Mammary epithelial cell (primary cell): ENCODE measurements at regions not wholly inside any gene's neighbourhood (a gene's known extent, or its start where the extent isn't known, plus 50 kb on each side); places are given as distances from the start of the nearest gene placed in this dataset.
"Not testable (repeated sequence)": the region's sequence is repeated elsewhere in the genome, so short reads cannot be mapped to it uniquely, and the experiment has no call there.

ENCODE experiments used
- CTCF ChIP-seq, 2 donors: IDR thresholded peaks in 1 of 2; conservative IDR thresholded peaks in 1 of 2; 2 replicates each; pipeline ENCODE4 v1.5.1; 2011 to 2012; ENCODE audit warnings: inconsistent platforms in 2 of 2, low read length in 2 of 2, mild to moderate bottlenecking in 2 of 2, control low read depth in 1 of 2, low read depth in 1 of 2; ENCODE audit not compliant: insufficient read depth in 1 of 2; ENCODE audit errors: extremely low read depth in 1 of 2
- EZH2 ChIP-seq: IDR thresholded peaks from 2 replicates; pipeline ENCODE4 v1.6.1; 2012; ENCODE audit warnings: low read length, inconsistent platforms, borderline replicate concordance

GRCh38 chr22:11288246-11289220 lies 4239.5 kb upstream of the OR11H1 start:
- not testable (repeated sequence) for TF ChIP-seq CTCF (conservative IDR thresholded peaks at IDR 0.05 in 1 of 2, IDR thresholded peaks at IDR 0.05 in 1 of 2; ENCODE audit: extremely low read depth in 1 of 2, insufficient read depth in 1 of 2, low read depth in 1 of 2, low read length in 2 of 2); EZH2
